OCI-LY1 (cell line): ENCODE measurements at regions not wholly inside any gene's neighbourhood (a gene's known extent, or its start where the extent isn't known, plus 50 kb on each side); places are given as distances from the start of the nearest gene placed in this dataset.

Source experiments
- H2AFZ ChIP-seq: fragments of 200-600 bp; sonication (generic), shearing (Covaris generic); 2 replicates; pipeline ENCODE4 v1.6.0; 2014; ENCODE audit warnings: antibody characterized with exemption, mild to moderate bottlenecking, low read length
- H3F3A ChIP-seq: fragments of 200-600 bp; sonication (generic), shearing (Covaris generic); 2 replicates; pipeline ENCODE4 v1.6.0; 2014; ENCODE audit warnings: mild to moderate bottlenecking, antibody characterized with exemption, low read length, moderate library complexity; ENCODE audit not compliant: insufficient read depth
- H3K27ac ChIP-seq: fragments of 200-600 bp; sonication (generic); 2 replicates; pipeline ENCODE4 v1.5.1; 2014; ENCODE audit warnings: low read length, mixed run types, mild to moderate bottlenecking, low read depth; ENCODE audit not compliant: poor library complexity, severe bottlenecking
- H3K27me3 ChIP-seq: fragments of 200-600 bp; sonication (generic); 2 replicates; pipeline ENCODE4 v1.6.0; 2014; ENCODE audit warnings: antibody characterized with exemption, mild to moderate bottlenecking, low read length, moderate library complexity; ENCODE audit not compliant: insufficient read depth
- H3K36me3 ChIP-seq: fragments of 200-600 bp; sonication (generic); 2 replicates; pipeline ENCODE4 v1.6.1; 2014; ENCODE audit warnings: mild to moderate bottlenecking, antibody characterized with exemption, low read length, moderate library complexity, mixed read lengths; ENCODE audit not compliant: insufficient read depth
- H3K4me1 ChIP-seq: fragments of 200-600 bp; sonication (generic); 2 replicates; pipeline ENCODE4 v1.5.1; 2014; ENCODE audit warnings: mild to moderate bottlenecking, low read length, moderate library complexity; ENCODE audit not compliant: insufficient read depth, severe bottlenecking
- H3K4me2 ChIP-seq: fragments of 200-600 bp; sonication (generic), shearing (Covaris generic); 2 replicates; pipeline ENCODE4 v1.6.1; 2014; ENCODE audit warnings: low read length
- H3K4me3 ChIP-seq: fragments of 200-600 bp; sonication (generic); 2 replicates; pipeline ENCODE4 v1.5.1; 2014; ENCODE audit warnings: low read length, low read depth, mild to moderate bottlenecking, mixed read lengths; ENCODE audit not compliant: poor library complexity, severe bottlenecking
- H3K79me2 ChIP-seq: fragments of 200-600 bp; shearing (Covaris generic); 2 replicates; pipeline ENCODE4 v1.6.1; 2016; ENCODE audit warnings: mixed run types, low read length, mixed read lengths; ENCODE audit not compliant: insufficient read depth
- H3K9ac ChIP-seq: fragments of 200-600 bp; sonication (generic), shearing (Covaris generic); 2 replicates; pipeline ENCODE4 v1.6.1; 2014; ENCODE audit warnings: mild to moderate bottlenecking, low read length, mixed read lengths
- H3K9me2 ChIP-seq: fragments of 200-600 bp; sonication (generic), shearing (Covaris generic); 2 replicates; pipeline ENCODE4 v1.6.1; 2014; ENCODE audit warnings: low read depth, mild to moderate bottlenecking, low read length, mixed read lengths
- H3K9me3 ChIP-seq: fragments of 200-600 bp; shearing (Covaris generic); 2 replicates; pipeline ENCODE4 v1.6.1; 2014; ENCODE audit warnings: low read length, mixed read lengths
- H4K20me1 ChIP-seq: fragments of 200-600 bp; sonication (generic), shearing (Covaris generic); 2 replicates; pipeline ENCODE4 v1.6.0; 2016; ENCODE audit warnings: mild to moderate bottlenecking, low read length; ENCODE audit not compliant: insufficient read depth
- EZH2 ChIP-seq: fragments of 200-600 bp; sonication (generic), shearing (Covaris generic); IDR thresholded peaks from 2 replicates; pipeline ENCODE4 v1.8.0; 2017; ENCODE audit warnings: borderline replicate concordance, mixed run types, mild to moderate bottlenecking, antibody characterized with exemption, low read length, moderate library complexity, mixed read lengths
- TF ChIP-seq, protein P1 (sequence below): fragments of 200-600 bp; sonication (generic), shearing (Covaris generic); IDR thresholded peaks from 2 replicates; pipeline ENCODE4 v1.5.1; 2017; ENCODE audit warnings: mild to moderate bottlenecking, antibody characterized with exemption, low read length, moderate library complexity, mixed read lengths

DNA sequence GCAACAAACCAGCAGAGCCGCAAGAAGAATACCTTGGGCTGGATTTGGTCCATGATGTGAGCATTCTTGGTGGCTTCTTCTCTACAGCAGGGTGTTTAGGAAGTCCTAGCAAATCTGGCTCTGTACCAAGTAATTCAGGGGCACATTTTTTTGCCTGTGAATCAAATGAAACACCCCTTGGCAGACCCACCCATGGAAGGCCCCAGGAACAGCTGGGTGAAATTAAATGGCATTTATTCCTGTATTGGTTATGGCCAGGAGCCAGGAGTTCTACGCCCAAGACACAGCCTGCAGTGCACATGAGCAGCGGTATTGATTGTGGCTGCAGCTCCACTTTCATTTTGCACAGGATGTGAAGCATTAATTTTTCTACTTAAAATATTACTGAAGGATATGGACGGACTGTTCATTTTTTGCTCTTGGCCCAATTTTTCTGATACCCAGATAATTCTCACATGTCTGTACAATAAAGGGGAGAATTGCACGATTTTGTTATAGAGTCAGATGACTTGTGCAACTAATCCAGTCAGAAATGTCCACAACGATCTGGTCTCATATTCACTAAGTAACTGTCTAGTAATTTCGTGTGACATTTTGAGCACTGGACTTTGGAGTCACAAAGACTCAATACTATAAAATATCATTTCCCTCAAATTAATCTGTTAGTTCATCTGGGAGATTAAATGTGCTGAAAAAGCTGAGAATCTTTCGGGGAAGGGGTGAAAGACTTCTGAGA is 120.7 kb upstream of the APC start:
- Histone ChIP-seq H3K9me3 (no peaks in the 10 kb centered on the region), H3K27me3 (no peaks in the 10 kb centered on the region), H3K9me2 (no peaks in the 10 kb centered on the region), H3K4me1 (no peaks in the 10 kb centered on the region), H4K20me1 (no peaks in the 10 kb centered on the region), H3K9ac (no peak overlapping the region), H3K79me2 (no peaks in the 10 kb centered on the region), H3K27ac (no peak overlapping the region), H3K4me2 (no peak overlapping the region), H3K4me3 (no peak overlapping the region), H2AFZ (no peak overlapping the region), H3K36me3 (no peaks in the 10 kb centered on the region), H3F3A (no peaks in the 10 kb centered on the region)
- TF ChIP-seq, protein P1, sequence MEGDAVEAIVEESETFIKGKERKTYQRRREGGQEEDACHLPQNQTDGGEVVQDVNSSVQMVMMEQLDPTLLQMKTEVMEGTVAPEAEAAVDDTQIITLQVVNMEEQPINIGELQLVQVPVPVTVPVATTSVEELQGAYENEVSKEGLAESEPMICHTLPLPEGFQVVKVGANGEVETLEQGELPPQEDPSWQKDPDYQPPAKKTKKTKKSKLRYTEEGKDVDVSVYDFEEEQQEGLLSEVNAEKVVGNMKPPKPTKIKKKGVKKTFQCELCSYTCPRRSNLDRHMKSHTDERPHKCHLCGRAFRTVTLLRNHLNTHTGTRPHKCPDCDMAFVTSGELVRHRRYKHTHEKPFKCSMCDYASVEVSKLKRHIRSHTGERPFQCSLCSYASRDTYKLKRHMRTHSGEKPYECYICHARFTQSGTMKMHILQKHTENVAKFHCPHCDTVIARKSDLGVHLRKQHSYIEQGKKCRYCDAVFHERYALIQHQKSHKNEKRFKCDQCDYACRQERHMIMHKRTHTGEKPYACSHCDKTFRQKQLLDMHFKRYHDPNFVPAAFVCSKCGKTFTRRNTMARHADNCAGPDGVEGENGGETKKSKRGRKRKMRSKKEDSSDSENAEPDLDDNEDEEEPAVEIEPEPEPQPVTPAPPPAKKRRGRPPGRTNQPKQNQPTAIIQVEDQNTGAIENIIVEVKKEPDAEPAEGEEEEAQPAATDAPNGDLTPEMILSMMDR, result no peak
- TF ChIP-seq EZH2, result no peak

DNA sequence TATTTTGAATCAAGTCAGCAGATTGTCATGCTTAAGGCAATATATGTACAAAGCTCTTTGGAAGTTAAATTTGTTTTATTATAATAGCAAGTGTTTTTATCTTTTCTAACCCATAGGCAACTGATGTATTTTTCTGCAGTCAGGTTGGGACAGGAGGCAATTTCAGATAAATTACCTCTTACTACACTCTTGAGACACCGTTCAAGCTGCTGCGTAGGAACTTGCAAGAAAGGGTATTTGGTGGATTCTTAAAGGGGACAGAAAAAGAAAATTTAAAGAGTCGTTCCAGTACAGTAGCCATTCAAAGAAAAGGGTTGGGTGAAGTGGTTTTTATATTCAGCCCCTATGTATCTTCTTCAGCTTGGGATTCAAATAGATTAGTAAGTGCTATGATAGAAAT is 112.4 kb upstream of the APC start:
- Histone ChIP-seq H3K79me2 (no peaks in the 10 kb centered on the region), H3K9ac (no peak overlapping the region), H3K4me1 (no peaks in the 10 kb centered on the region), H3F3A (no peaks in the 10 kb centered on the region), H3K4me2 (no peak overlapping the region), H4K20me1 (no peaks in the 10 kb centered on the region), H3K36me3 (no peaks in the 10 kb centered on the region), H2AFZ (no peak overlapping the region), H3K9me2 (no peaks in the 10 kb centered on the region), H3K27ac (no peak overlapping the region), H3K4me3 (no peak overlapping the region), H3K9me3 (no peaks in the 10 kb centered on the region), H3K27me3 (no peaks in the 10 kb centered on the region)
- TF ChIP-seq, protein P1, result no peak
- TF ChIP-seq EZH2, result no peak

DNA sequence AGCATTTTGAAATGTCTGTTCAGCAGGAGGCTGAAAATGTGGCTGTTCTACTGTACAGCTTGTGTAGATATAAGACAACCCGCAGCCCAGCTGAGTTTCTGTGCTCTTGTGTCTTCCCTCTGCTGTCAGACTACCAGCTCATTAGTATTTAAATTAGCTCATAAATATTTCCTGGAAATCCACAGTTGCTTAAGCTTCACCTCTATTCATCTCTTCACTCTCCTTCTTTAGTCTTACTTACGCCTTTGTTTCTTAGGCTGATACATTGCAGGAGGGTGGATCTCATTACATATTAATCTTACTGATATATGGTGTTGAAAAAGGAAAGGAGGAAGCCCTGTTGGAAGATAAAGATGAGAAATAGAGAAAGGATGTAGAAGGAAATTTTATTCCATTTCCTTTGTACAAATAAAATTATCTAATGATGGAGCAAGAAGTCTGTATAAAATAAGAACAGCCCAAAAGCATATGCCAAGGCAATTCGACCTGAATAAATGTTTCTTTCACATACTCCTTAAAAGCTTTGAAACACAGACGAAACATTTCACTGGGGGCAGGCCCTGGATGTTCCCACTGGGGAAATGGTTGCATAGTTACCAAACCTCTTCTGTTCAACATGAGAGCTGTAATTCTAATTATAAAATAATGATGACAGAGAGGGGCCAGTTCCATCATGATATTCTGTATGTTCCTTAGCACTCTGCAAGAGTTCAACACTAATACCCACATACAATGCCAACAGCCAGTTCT is 111.8 kb upstream of the APC start:
- Histone ChIP-seq H3K36me3 (no peaks in the 10 kb centered on the region), H3K27ac (no peak overlapping the region), H3K9me2 (no peaks in the 10 kb centered on the region), H3K4me2 (no peak overlapping the region), H4K20me1 (no peaks in the 10 kb centered on the region), H3K9me3 (no peaks in the 10 kb centered on the region), H3K79me2 (no peaks in the 10 kb centered on the region), H3F3A (no peaks in the 10 kb centered on the region), H2AFZ (no peak overlapping the region), H3K9ac (no peak overlapping the region), H3K27me3 (no peaks in the 10 kb centered on the region), H3K4me1 (no peaks in the 10 kb centered on the region), H3K4me3 (no peak overlapping the region)
- TF ChIP-seq EZH2, result no peak
- TF ChIP-seq, protein P1, result no peak
